ENCODE measurements at regions not wholly inside any gene's neighbourhood (a gene's known extent, or its start where the extent isn't known, plus 50 kb on each side); places are given as distances from the start of the nearest gene placed in this dataset.

GRCh38 chr5:154620411-154620810 is 134.8 kb upstream of the LARP1 start:
- no peak for DNase-seq (ENCODE audit: low read depth)
- H4K20me1 ChIP-seq (ENCODE audit: insufficient read depth, low read length) = no peaks in the 10 kb centered on the region
- FAIRE-seq = no peak
- Mint-ChIP-seq H3K36me3 (ENCODE audit: low read depth, unreplicated experiment) (no peaks in the 10 kb centered on the region), H3K9me3 (ENCODE audit: unreplicated experiment) (no peaks in the 10 kb centered on the region), H3K27me3 (ENCODE audit: low read depth, unreplicated experiment) (peaks cover 10% of the 10 kb centered on the region), H3K27ac (ENCODE audit: unreplicated experiment) (no peak overlapping the region), H3K4me3 (ENCODE audit: unreplicated experiment) (no peak overlapping the region), H3K4me1 (ENCODE audit: low read depth, unreplicated experiment) (peaks cover 7% of the 10 kb centered on the region)
- no peak overlapping the region for H3K27ac ChIP-seq (ENCODE audit: low read depth, low read length)
- H3K36me3 ChIP-seq (ENCODE audit: insufficient read depth, low read length) = no peaks in the 10 kb centered on the region
- no peaks in the 10 kb centered on the region for H3K79me2 ChIP-seq (ENCODE audit: insufficient read depth, low read length)
- H3K4me1 ChIP-seq (ENCODE audit: insufficient read depth, low read length) = no peaks in the 10 kb centered on the region
- TF ChIP-seq CTCF (IDR thresholded peaks at IDR 0.05; ENCODE audit: insufficient read depth, low read depth, low read length) = no peak
- TF ChIP-seq EZH2 (IDR thresholded peaks at IDR 0.05; ENCODE audit: insufficient read depth, low read length) = no peak
- no peak overlapping the region for H3K9ac ChIP-seq (ENCODE audit: low read length)
- H2AFZ ChIP-seq (ENCODE audit: low read depth, low read length) = no peak overlapping the region
- no peak overlapping the region for H3K4me3 ChIP-seq (ENCODE audit: insufficient read depth, low read depth, low read length)
- H3K27me3 ChIP-seq (ENCODE audit: insufficient read depth, low read length) = peaks cover 2% of the 10 kb centered on the region
- H3K9me3 ChIP-seq (ENCODE audit: insufficient read depth, low read depth, low read length) = no peaks in the 10 kb centered on the region
- no peak overlapping the region for H3K4me2 ChIP-seq (ENCODE audit: low read length)

GRCh38 chr5:154618696-154619095 is 136.5 kb upstream of the LARP1 start:
- Histone ChIP-seq H4K20me1 (ENCODE audit: insufficient read depth, low read length) (no peaks in the 10 kb centered on the region), H3K79me2 (ENCODE audit: insufficient read depth, low read length) (no peaks in the 10 kb centered on the region), H3K4me1 (ENCODE audit: insufficient read depth, low read length) (no peaks in the 10 kb centered on the region), H3K4me3 (ENCODE audit: insufficient read depth, low read depth, low read length) (no peak overlapping the region), H3K9me3 (ENCODE audit: insufficient read depth, low read depth, low read length) (no peaks in the 10 kb centered on the region), H3K4me2 (ENCODE audit: low read length) (no peak overlapping the region), H2AFZ (ENCODE audit: low read depth, low read length) (no peak overlapping the region), H3K36me3 (ENCODE audit: insufficient read depth, low read length) (no peaks in the 10 kb centered on the region), H3K9ac (ENCODE audit: low read length) (no peak overlapping the region), H3K27ac (ENCODE audit: low read depth, low read length) (no peak overlapping the region), H3K27me3 (ENCODE audit: insufficient read depth, low read length) (peaks cover 3% of the 10 kb centered on the region)
- DNase-seq (ENCODE audit: low read depth) (no peak), FAIRE-seq (no peak)
- H3K9me3 Mint-ChIP-seq (ENCODE audit: unreplicated experiment) = no peaks in the 10 kb centered on the region
- TF ChIP-seq EZH2 (IDR thresholded peaks at IDR 0.05; ENCODE audit: insufficient read depth, low read length) (no peak), CTCF (IDR thresholded peaks at IDR 0.05; ENCODE audit: insufficient read depth, low read depth, low read length) (no peak)
- H3K4me3 Mint-ChIP-seq (ENCODE audit: unreplicated experiment) = no peak overlapping the region
- H3K4me1 Mint-ChIP-seq (ENCODE audit: low read depth, unreplicated experiment) = peaks cover 7% of the 10 kb centered on the region
- H3K27ac Mint-ChIP-seq (ENCODE audit: unreplicated experiment) = no peak overlapping the region
- H3K36me3 Mint-ChIP-seq (ENCODE audit: low read depth, unreplicated experiment) = no peaks in the 10 kb centered on the region
- peaks cover 18% of the 10 kb centered on the region for H3K27me3 Mint-ChIP-seq (ENCODE audit: low read depth, unreplicated experiment)

- Histone ChIP-seq H3K79me2 (ENCODE audit: insufficient read depth, low read length) (no peaks in the 10 kb centered on the region), H3K4me2 (ENCODE audit: low read length) (no peak overlapping the region), H3K27ac (ENCODE audit: low read depth, low read length) (no peak overlapping the region), H3K4me3 (ENCODE audit: insufficient read depth, low read depth, low read length) (no peak overlapping the region), H2AFZ (ENCODE audit: low read depth, low read length) (no peak overlapping the region), H3K4me1 (ENCODE audit: insufficient read depth, low read length) (peaks cover 12% of the 10 kb centered on the region), H4K20me1 (ENCODE audit: insufficient read depth, low read length) (no peaks in the 10 kb centered on the region), H3K9me3 (ENCODE audit: insufficient read depth, low read depth, low read length) (no peaks in the 10 kb centered on the region), H3K27me3 (ENCODE audit: insufficient read depth, low read length) (peaks cover 32% of the 10 kb centered on the region), H3K9ac (ENCODE audit: low read length) (no peak overlapping the region), H3K36me3 (ENCODE audit: insufficient read depth, low read length) (no peaks in the 10 kb centered on the region)
- DNase-seq (ENCODE audit: low read depth) (no peak), FAIRE-seq (no peak)
- Mint-ChIP-seq H3K4me1 (ENCODE audit: low read depth, unreplicated experiment) (peaks cover 7% of the 10 kb centered on the region), H3K9me3 (ENCODE audit: unreplicated experiment) (no peaks in the 10 kb centered on the region), H3K27ac (ENCODE audit: unreplicated experiment) (no peak overlapping the region), H3K4me3 (ENCODE audit: unreplicated experiment) (no peak overlapping the region), H3K27me3 (ENCODE audit: low read depth, unreplicated experiment) (peaks cover 44% of the 10 kb centered on the region), H3K36me3 (ENCODE audit: low read depth, unreplicated experiment) (no peaks in the 10 kb centered on the region)
- no peak for TF ChIP-seq CTCF (IDR thresholded peaks at IDR 0.05; ENCODE audit: insufficient read depth, low read depth, low read length)
- TF ChIP-seq EZH2 (IDR thresholded peaks at IDR 0.05; ENCODE audit: insufficient read depth, low read length) = no peak
Observed at GRCh38 chr5:154614595-154614994, 136.6 kb upstream of the HAND1 start.
